ENCODE measurements at regions not wholly inside any gene's neighbourhood (a gene's known extent, or its start where the extent isn't known, plus 50 kb on each side); places are given as distances from the start of the nearest gene placed in this dataset.

DNA sequence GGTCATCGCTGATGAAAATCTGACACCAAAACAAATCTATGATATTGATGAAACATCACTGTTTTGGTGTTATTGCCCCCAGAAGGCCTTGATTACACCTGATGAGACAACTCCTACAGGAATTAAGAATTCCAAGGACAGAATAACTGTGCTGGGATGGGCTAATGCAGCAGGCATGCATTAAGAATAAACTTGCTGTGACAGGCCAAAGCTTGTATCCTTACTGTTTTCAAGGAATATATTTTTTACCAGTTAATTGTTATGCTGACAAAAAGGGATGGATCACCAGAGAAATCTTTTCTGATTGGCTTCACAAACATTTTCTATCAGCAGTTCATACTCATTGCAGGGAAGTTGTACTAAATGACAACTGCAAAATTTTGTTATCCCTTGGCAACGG, 278.2 kb downstream of the IKZF2 start:
- no peak for DNase-seq
- H3K9me3 Mint-ChIP-seq, result no peaks in the 10 kb centered on the region; the same call in 1 of the 2 replicates
- no peaks in the 10 kb centered on the region for H3K4me1 Mint-ChIP-seq (ENCODE audit: low read depth)
- H3K27ac Mint-ChIP-seq, result no peak overlapping the region
- no peak overlapping the region for H3K4me3 Mint-ChIP-seq
- H3K36me3 Mint-ChIP-seq (ENCODE audit: low read depth), result peaks cover 24% of the 10 kb centered on the region
- TF ChIP-seq, protein P1, sequence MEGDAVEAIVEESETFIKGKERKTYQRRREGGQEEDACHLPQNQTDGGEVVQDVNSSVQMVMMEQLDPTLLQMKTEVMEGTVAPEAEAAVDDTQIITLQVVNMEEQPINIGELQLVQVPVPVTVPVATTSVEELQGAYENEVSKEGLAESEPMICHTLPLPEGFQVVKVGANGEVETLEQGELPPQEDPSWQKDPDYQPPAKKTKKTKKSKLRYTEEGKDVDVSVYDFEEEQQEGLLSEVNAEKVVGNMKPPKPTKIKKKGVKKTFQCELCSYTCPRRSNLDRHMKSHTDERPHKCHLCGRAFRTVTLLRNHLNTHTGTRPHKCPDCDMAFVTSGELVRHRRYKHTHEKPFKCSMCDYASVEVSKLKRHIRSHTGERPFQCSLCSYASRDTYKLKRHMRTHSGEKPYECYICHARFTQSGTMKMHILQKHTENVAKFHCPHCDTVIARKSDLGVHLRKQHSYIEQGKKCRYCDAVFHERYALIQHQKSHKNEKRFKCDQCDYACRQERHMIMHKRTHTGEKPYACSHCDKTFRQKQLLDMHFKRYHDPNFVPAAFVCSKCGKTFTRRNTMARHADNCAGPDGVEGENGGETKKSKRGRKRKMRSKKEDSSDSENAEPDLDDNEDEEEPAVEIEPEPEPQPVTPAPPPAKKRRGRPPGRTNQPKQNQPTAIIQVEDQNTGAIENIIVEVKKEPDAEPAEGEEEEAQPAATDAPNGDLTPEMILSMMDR (IDR thresholded peaks at IDR 0.05), result no peak
- H3K27me3 Mint-ChIP-seq (ENCODE audit: insufficient read depth), result no peaks in the 10 kb centered on the region

DNA sequence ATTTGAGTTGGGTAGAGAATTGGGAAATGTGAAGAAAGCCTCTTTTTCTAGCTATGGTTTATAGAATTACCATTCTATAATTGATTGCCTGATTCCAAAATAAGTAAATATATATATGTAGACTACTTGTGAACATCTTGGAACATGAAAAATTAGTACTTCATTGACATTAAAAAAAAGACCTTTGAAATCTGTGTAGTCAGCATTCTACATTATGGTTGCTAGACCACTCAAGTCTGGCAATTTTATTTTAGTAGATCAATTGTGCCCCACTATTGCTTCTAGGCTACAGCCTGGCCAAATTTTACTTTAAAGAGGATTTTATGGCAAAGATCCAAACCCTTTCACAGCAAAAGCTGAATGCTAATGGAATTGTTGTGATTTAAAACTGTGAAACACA, 279.8 kb downstream of the IKZF2 start:
- TF ChIP-seq, protein P1 (IDR thresholded peaks at IDR 0.05), result no peak
- DNase-seq, result no peak
- H3K36me3 Mint-ChIP-seq (ENCODE audit: low read depth), result peaks cover 18% of the 10 kb centered on the region
- no peak overlapping the region for H3K27ac Mint-ChIP-seq
- no peaks in the 10 kb centered on the region for H3K27me3 Mint-ChIP-seq (ENCODE audit: insufficient read depth)
- H3K4me3 Mint-ChIP-seq, result no peak overlapping the region
- no peaks in the 10 kb centered on the region for H3K4me1 Mint-ChIP-seq (ENCODE audit: low read depth)
- peaks cover under 1% of the 10 kb centered on the region; the same call in 1 of the 2 replicates for H3K9me3 Mint-ChIP-seq

DNA sequence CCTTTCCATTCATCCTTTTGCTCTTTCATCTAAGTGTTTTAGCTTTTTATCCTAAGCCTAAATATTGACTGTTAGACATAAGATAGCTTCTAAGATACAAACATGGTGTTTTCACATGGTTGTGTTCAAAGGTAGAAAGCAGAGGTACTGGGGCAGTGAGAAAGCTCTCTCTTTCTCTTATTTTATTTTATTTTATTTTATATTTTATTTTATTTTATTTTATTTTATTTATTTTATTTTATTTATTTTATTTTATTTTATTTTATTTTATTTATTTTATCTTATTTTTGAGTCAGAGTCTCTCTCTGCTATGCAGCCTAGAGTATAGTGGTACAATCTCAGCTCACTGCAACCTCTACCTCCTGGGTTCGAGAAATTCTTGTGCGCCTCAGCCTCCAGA, 287.2 kb downstream of the IKZF2 start:
- no peak for DNase-seq
- Mint-ChIP-seq H3K27me3 (ENCODE audit: insufficient read depth) (no peaks in the 10 kb centered on the region), H3K27ac (no peak overlapping the region), H3K9me3 (peaks cover 56% of the 10 kb centered on the region), H3K4me1 (ENCODE audit: low read depth) (no peaks in the 10 kb centered on the region), H3K4me3 (no peak overlapping the region), H3K36me3 (ENCODE audit: low read depth) (peaks cover 35% of the 10 kb centered on the region)
- TF ChIP-seq, protein P1 (IDR thresholded peaks at IDR 0.05), result no peak

DNA sequence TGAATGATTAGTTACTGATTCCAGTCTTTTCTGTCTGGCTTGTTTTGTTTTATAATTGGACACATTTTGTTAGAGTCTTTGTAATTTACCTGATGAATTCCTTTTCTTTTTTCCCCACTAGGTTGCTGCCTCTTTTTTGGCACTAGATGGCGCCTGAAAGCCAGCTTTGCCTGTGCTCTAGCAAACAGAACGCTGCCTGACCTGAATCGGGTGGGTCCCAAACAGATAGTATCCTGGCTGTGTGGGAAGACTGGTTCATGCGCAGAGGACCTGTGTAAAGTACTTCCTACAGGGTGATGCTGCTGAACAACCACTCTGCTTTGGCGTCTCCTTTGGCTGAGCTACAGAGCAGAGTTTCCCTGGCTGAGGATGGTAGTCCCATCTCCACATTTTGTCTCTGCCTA, 288.2 kb downstream of the IKZF2 start:
- Mint-ChIP-seq H3K27ac (no peak overlapping the region), H3K9me3 (peaks cover 56% of the 10 kb centered on the region), H3K36me3 (ENCODE audit: low read depth) (peaks cover 35% of the 10 kb centered on the region), H3K27me3 (ENCODE audit: insufficient read depth) (no peaks in the 10 kb centered on the region), H3K4me3 (no peak overlapping the region), H3K4me1 (ENCODE audit: low read depth) (peaks cover 8% of the 10 kb centered on the region)
- DNase-seq, result no peak
- TF ChIP-seq, protein P1 (IDR thresholded peaks at IDR 0.05), result peak; percentile 70

DNA sequence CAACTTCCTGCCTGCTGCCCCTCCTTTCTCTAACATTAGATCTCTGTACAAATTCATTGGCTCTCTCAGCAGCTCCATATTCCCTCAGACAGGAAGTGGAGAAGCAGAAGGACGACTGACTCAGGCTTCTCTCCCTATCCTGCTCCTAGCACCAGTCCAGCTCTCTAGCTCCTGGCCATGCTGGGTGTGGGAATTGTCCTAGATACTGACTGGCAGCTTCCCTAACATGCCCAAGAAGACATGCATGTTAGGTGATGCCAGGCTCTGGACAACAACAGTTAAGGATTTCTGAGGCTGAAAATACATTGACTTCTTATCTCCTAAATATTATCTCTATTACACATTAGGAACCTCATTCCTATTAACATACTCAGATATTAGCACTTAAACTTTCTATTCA, 292.9 kb downstream of the IKZF2 start:
- no peak for DNase-seq
- Mint-ChIP-seq H3K27ac (peak overlapping the region; percentile 39; the same call in 1 of the 2 replicates), H3K27me3 (ENCODE audit: insufficient read depth) (no peaks in the 10 kb centered on the region), H3K4me1 (ENCODE audit: low read depth) (peaks cover 10% of the 10 kb centered on the region), H3K9me3 (peaks cover 37% of the 10 kb centered on the region), H3K4me3 (no peak overlapping the region), H3K36me3 (ENCODE audit: low read depth) (peaks cover 22% of the 10 kb centered on the region)
- TF ChIP-seq, protein P1 (IDR thresholded peaks at IDR 0.05), result no peak

DNA sequence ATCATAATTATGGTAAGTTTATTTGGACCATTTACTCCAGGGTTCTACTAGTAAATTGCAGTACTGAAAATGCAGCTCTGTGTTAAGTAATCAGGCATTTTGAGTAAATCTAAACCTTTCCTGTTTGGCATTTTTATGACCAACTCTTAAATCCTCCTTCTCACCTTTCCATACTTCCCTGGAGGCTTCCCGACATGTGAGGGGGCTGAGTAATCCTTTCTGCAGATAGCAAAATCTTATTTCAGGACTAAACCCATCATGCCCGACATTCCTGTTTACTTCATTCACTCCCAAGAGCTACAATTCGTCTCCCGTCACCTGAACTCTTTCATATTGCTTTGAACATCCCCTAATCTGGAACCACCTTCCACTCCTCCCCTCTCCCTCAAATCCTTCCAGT, 296.6 kb downstream of the IKZF2 start:
- no peak for DNase-seq
- H3K27me3 Mint-ChIP-seq (ENCODE audit: insufficient read depth), result no peaks in the 10 kb centered on the region
- TF ChIP-seq, protein P1 (IDR thresholded peaks at IDR 0.05), result no peak
- H3K36me3 Mint-ChIP-seq (ENCODE audit: low read depth), result peaks cover 5% of the 10 kb centered on the region
- peaks cover 5% of the 10 kb centered on the region; the same call in 1 of the 2 replicates for H3K9me3 Mint-ChIP-seq
- peaks cover 10% of the 10 kb centered on the region for H3K4me1 Mint-ChIP-seq (ENCODE audit: low read depth)
- H3K27ac Mint-ChIP-seq, result no peak overlapping the region
- no peak overlapping the region for H3K4me3 Mint-ChIP-seq

Data from HFFc6 (cell line).